HPDE6-E6E7 (cell line): ENCODE measurements at regions not wholly inside any gene's neighbourhood (a gene's known extent, or its start where the extent isn't known, plus 50 kb on each side); places are given as distances from the start of the nearest gene placed in this dataset.

Experiments used
- DNase-seq: peaks from one replicate; pipeline ENCODE4 v3.0.0; 2011; ENCODE audit warnings: missing footprints; ENCODE audit errors: extremely low spot score

- DNase-seq, result no peak
Measured at GRCh38 chr9:106503759-106504158, 359.2 kb upstream of the ZNF462 start.

GRCh38 chr9:106526716-106527204, 336.2 kb upstream of the ZNF462 start:
- DNase-seq, result no peak

DNA sequence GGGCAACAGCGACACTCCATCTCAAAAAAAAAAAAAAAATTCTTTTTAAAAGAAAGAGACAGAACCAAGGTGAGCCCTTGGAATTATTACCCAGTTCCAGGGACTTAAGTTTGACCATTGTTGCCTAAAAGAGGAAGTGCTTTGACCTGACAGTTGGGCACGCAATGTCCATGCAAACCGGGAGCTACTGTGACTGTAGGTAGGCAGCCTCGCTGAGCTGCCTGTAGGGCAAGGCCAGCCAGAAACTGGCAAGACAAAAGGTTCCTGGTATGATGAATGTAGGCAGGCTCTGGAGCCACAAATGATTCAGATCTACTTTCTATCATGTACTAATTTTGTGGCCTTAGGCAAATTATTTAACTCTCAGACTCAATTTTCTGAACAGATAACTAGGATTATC, 334.8 kb upstream of the ZNF462 start:
- no peak for DNase-seq

DNA sequence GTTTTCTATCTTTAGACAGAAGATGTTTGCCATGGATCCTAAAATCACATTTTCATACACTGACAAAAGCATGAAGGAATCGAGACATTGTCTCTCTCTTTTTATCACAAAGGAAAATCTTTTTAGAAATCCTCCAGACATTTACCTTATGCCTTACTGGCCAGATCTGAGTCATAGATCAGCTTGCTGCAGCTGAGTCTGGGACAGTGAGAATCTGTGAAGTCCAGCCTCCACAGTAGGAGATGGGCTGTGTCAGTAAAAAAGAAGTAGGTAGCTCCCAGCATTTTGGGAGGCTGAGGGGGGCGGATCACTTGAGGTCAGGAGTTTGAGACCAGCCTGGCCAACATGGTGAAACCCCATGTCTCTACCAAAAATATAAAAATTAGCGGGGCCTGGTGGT, 333.4 kb upstream of the ZNF462 start:
- DNase-seq, result no peak

DNA sequence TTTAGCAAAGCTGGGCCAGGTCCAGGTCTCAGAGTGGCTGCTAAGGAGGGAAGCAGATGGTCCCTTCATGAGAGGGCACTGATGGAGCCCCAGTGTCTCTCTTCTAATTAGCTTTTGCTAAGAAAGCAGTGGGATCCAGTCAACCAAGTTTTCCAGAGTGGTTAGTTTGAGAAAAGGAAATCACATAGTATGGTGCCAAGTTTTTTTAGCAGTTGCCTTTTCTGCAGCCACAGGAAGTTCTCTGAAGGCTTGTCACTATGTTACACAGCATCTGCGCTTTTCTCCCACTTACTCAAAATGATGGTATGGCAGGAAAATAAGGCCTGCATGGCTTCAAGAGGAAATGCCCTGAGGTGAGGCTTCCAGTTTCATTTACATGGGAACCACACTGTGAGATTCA, 331.5 kb upstream of the ZNF462 start:
- DNase-seq, result no peak

- no peak for DNase-seq
Measured at GRCh38 chr9:106532306-106533015, 330.5 kb upstream of the ZNF462 start.

- no peak for DNase-seq
Measured at GRCh38 chr9:106534800-106535199, 328.2 kb upstream of the ZNF462 start.

DNA sequence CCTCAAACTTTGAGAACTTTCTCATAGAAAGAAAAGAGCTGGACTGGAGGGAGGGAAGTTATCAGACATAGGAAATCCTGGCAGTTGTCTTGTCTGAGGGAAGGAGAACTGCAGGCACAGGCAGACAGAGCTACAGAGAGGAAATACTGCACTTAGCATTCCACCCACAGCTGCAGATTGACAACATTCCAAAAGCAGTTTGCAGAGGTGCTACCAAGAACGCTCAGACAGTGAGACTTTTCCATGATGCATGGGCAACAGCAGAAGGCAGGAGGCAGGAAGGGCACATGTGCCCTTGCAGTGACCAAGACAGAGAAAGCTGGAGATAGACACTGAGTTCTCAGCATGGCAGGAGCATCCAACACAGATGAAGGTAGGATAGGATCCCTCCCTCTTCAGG, 327.5 kb upstream of the ZNF462 start:
- DNase-seq, result no peak

GRCh38 chr9:106557996-106558667, 304.8 kb upstream of the ZNF462 start:
- no peak for DNase-seq

- no peak for DNase-seq
Measured at GRCh38 chr9:106560540-106560939, 302.4 kb upstream of the ZNF462 start.

DNA sequence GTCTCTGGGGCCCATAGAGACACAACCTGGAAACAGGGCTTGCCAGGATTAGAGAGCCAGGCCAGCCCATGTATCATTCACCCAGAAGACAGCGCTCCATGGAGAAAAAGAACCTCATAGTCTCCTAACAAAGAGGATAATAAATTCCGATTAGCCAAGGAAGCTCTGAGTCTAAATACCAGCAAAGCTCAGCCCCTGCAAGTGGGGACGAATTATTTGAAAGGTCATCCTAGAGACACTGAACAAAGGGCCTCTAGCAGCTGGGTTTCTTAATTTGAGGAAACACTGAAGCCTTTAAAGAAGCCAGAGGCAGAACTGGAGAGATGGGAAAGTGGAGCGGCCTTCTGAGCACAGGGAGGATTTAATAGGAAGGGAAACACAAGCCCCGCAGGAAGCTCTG, 287.1 kb upstream of the ZNF462 start:
- no peak for DNase-seq

GRCh38 chr9:106576232-106576760, 286.7 kb upstream of the ZNF462 start:
- no peak for DNase-seq

GRCh38 chr9:106577121-106577520, 285.8 kb upstream of the ZNF462 start:
- DNase-seq, result no peak

DNA sequence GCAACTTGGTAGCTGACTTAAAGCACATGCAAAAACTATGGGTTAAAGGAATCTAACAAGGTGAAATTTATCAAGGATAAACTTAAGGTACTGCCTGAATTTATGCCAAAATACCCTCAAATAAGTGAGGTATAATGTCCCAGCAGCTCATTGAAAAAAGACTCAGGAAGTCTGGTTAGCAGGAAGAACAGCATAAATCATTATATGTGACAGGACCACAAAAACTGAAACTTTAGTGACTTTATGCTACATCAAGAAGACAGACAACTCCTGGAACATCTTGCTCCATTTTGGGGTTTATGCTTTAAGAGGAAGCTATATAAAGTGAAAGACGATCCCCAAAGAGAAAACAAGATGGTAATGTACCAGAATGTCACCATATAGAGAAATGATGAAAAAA, 282.4 kb upstream of the ZNF462 start:
- DNase-seq, result no peak

DNA sequence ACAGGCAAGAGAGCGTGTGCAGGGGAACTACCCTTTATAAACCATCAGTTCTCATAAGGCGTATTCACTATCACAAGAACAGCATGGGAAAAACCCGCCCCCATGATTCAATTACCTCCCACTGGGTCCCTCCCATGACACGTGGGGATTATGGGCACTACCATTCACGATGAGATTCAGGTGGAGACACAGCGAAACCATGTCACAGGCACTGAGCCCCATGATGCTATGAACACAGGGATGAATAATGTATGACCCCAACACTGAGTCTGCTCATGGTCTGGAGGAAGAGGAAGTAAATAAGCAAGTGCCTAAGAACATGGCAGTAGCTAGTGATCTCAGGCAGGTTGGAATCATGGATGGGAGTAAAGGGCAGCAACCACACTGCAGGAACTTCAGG, 281.0 kb upstream of the ZNF462 start:
- no peak for DNase-seq

DNA sequence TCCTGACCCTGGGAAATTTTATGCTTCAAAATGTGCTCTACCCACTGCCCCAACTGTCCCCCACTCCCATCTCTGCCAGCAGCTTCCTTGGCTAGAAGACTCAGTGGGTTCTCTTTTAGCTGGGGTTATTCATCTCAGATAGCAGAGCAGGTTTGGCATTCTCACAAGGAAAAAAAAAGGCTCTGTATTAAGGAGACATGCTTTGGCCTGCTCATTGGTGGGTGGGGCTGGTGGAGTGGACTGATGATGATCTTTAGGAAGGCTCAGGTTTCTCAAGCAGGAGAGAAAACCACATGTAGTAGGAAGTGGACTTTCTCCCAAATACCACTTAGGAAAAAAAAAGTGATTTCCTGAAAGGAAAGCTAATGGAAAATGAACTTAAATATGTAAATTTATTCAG, 279.2 kb upstream of the ZNF462 start:
- DNase-seq, result peak; percentile 87

GRCh38 chr9:106587042-106587441, 275.9 kb upstream of the ZNF462 start:
- DNase-seq, result no peak

- DNase-seq, result peak; percentile 35
Measured at GRCh38 chr9:106588626-106589025, 274.3 kb upstream of the ZNF462 start.

DNA sequence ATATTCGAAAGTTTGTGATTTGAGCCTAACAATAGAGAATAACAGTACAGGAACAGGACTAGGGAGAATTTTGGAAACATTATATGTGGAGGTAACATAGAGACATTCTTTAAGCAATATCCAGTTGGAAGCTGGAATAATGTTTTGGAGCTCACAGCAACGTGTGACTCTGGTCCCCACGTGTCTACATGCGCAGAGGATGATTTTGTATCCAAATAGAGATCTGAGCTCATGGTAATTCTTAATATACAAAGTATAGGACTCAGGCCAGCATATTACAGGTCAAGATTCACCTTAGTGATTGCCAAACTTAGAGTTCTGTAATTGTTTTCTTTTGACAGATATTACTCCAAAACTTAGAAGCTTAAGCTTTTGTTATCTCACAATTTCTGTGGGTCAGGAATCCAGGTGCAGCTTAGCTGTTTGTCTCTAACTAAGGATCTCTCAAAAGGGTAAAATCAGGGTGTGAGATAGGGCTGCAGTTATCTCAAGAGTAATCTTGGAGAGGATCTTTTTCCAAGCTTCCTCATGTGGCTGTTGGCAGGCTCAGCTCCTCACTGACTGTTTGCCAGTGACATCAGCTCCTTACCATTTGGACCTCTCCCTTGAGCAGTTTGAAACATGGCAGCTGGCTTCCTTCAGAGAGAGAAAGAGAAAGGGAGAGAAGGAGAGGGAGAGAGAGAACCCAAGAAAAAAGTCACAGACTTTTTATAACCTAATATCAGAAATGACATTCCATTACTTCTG, 272.0 kb upstream of the ZNF462 start:
- DNase-seq, result no peak

DNA sequence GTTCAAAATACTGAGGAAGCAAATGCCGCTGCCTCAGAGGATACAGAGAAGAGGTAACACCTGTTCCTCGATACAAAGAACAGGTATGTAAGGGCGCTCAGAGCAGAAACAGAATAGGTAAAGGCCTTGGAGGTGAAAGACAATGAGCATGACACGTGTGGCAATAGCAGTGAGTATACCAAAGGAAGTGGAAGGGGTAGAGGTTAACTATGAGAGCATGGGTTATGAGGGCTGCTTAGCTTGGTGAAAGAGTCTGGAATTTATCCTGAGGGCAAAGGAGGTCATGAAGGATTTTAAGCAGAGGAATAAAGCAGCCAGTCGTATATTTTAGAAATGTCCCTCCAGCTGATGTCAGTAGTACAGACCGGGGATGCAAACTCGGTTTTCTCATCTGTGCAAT, 269.8 kb upstream of the ZNF462 start:
- no peak for DNase-seq

GRCh38 chr9:106596984-106597383, 266.0 kb upstream of the ZNF462 start:
- DNase-seq, result no peak

DNA sequence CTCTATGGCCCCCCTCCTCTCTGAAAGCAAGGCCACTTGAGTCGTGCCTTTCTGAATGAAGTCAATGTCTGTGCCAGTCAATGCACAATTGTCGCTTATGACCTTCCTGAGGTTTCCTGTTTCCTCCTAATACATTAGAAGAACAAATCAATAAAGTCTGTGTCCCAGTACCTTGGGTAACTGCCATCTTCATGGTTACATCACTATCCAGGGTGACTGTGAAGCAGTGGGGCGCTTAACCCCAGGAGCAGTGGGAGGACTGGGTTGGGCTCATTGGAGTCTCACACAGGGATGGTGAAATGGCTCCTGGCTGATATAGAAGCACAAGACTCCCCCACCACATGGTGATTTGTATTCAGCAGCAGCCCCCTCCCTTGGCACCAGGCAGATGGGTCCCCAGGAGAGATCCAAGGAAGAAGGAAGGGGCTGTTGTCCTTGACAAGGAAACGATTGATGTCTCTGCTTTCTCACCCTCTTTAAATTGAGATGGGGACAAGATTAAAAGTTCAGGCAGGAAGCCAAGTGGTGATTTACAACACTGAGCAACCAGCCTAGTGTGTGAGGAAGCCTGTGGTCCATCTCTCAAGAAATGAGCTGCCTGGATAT, 261.9 kb upstream of the ZNF462 start:
- DNase-seq, result no peak
